H1 (cell line): ENCODE measurements at regions not wholly inside any gene's neighbourhood (a gene's known extent, or its start where the extent isn't known, plus 50 kb on each side); places are given as distances from the start of the nearest gene placed in this dataset.

Experiments
- CTCF ChIA-PET: fragments of 300-600 bp; sonication (Branson Sonifier 250); formaldehyde crosslinking; loops from one replicate; lab custom pipeline; 2021; ENCODE audit not compliant: partially characterized antibody; lab: Charles Lee
- POLR2A ChIA-PET: fragments of 300-600 bp; sonication (Branson Sonifier 250); formaldehyde crosslinking; loops from one replicate; lab custom pipeline; 2021; ENCODE audit warnings: inconsistent platforms; ENCODE audit not compliant: partially characterized antibody; lab: Charles Lee
- DNase-seq, 2 experiments: peaks; one replicate each; pipeline versions ENCODE4 v3.0.0 to v3.0.0-alpha.2; 2010 to 2022; ENCODE audit warnings: low spot score in 2 of 2, low read depth in 1 of 2, mixed read lengths in 1 of 2
- FAIRE-seq: peaks from 2 replicates; lab custom pipeline; 2011; peaks lifted over from hg19 to GRCh38; lab: Jason Lieb, UNC
- H2AFZ ChIP-seq: 2 replicates; pipeline ENCODE4 v1.8.1; 2012; ENCODE audit warnings: low read length, inconsistent platforms
- H2AK5ac ChIP-seq: 2 replicates; pipeline ENCODE4 v1.6.1; 2013; ENCODE audit warnings: low read depth, low read length
- H2BK120ac ChIP-seq: replicated peaks from 2 replicates; pipeline ENCODE3; 2013; ENCODE audit warnings: low read depth, low read length, inconsistent platforms
- H2BK12ac ChIP-seq: 2 replicates; pipeline ENCODE4 v1.6.1; 2013; ENCODE audit warnings: low read depth, low read length
- H2BK15ac ChIP-seq: 2 replicates; pipeline ENCODE4 v1.6.1; 2013; ENCODE audit warnings: low read length
- H2BK20ac ChIP-seq: 2 replicates; pipeline ENCODE4 v1.6.1; 2013; ENCODE audit warnings: low read length
- H2BK5ac ChIP-seq: 2 replicates; pipeline ENCODE4 v1.6.1; 2013; ENCODE audit warnings: low read depth, low read length
- H3K14ac ChIP-seq: 2 replicates; pipeline ENCODE4 v1.6.1; 2013; ENCODE audit warnings: inconsistent platforms; ENCODE audit not compliant: insufficient read length
- H3K18ac ChIP-seq: 2 replicates; pipeline ENCODE4 v1.6.1; 2013; ENCODE audit warnings: low read length; ENCODE audit errors: extremely low read depth
- H3K23ac ChIP-seq: 2 replicates; pipeline ENCODE4 v1.6.1; 2013; ENCODE audit warnings: inconsistent platforms; ENCODE audit not compliant: insufficient read length
- H3K23me2 ChIP-seq: 2 replicates; pipeline ENCODE4 v1.6.1; 2013; ENCODE audit warnings: low read depth, low read length
- H3K27ac ChIP-seq: 2 replicates; pipeline ENCODE4 v1.6.1; 2011; ENCODE audit warnings: low read depth, low read length, inconsistent platforms
- H3K27me3 ChIP-seq, 4 experiments: replicated peaks in 1 of 4; 1 replicate in 1 of 4; 2 replicates in 3 of 4; pipeline versions ENCODE4 v1.6.1 to v1.8.1; 2011 to 2013; ENCODE audit warnings: low read length in 3 of 4, mild to moderate bottlenecking in 3 of 4, inconsistent platforms in 2 of 4, mixed read lengths in 2 of 4, moderate library complexity in 1 of 4; ENCODE audit not compliant: control insufficient read depth in 3 of 4, insufficient read depth in 3 of 4; ENCODE audit errors: extremely low read depth in 1 of 4
- H3K36me3 ChIP-seq, 4 experiments: 2 replicates each; pipeline versions ENCODE4 v1.6.1 to v1.8.1; 2011 to 2013; ENCODE audit warnings: mild to moderate bottlenecking in 4 of 4, low read length in 3 of 4, moderate library complexity in 2 of 4, control low read depth in 1 of 4, inconsistent platforms in 1 of 4; ENCODE audit not compliant: insufficient read depth in 4 of 4, control insufficient read depth in 2 of 4
- H3K4ac ChIP-seq: replicated peaks from 2 replicates; pipeline ENCODE3; 2013; ENCODE audit warnings: low read length, low read depth, mixed read lengths, inconsistent platforms; ENCODE audit not compliant: insufficient read length
- H3K4me1 ChIP-seq, 4 experiments: replicated peaks in 1 of 4; 1 replicate in 1 of 4; 2 replicates in 3 of 4; pipeline versions ENCODE4 v1.6.1 to v1.8.1; 2011 to 2013; ENCODE audit warnings: low read length in 3 of 4, inconsistent platforms in 2 of 4, mixed read lengths in 1 of 4; ENCODE audit not compliant: insufficient read depth in 4 of 4, control insufficient read depth in 3 of 4
- H3K4me2 ChIP-seq, 2 experiments: 2 replicates each; pipeline versions ENCODE4 v1.6.1 to v1.8.1; 2011 to 2013; ENCODE audit warnings: low read depth in 2 of 2, low read length in 2 of 2, control low read depth in 1 of 2, inconsistent platforms in 1 of 2, mild to moderate bottlenecking in 1 of 2; ENCODE audit not compliant: insufficient read depth in 1 of 2
- H3K4me3 ChIP-seq, 4 experiments: fragments of 200-600, 300-600 bp in 1 of 4; sonication (generic), shearing (Covaris generic), sonication (Bioruptor Twin) in 1 of 4; 2 replicates each; pipeline versions ENCODE4 v1.5.1 to v1.8.1; 2011 to 2016; ENCODE audit warnings: low read length in 4 of 4, low read depth in 3 of 4, control low read depth in 2 of 4, inconsistent platforms in 2 of 4, mild to moderate bottlenecking in 2 of 4, mixed read lengths in 1 of 4, moderate library complexity in 1 of 4; ENCODE audit not compliant: insufficient read depth in 2 of 4; ENCODE audit errors: extremely low read depth in 1 of 4
- H3K56ac ChIP-seq: replicated peaks from 2 replicates; pipeline ENCODE3; 2013; ENCODE audit warnings: low read depth, mild to moderate bottlenecking, mixed read lengths, low read length, inconsistent platforms; ENCODE audit not compliant: insufficient read length
- H3K79me1 ChIP-seq: 2 replicates; pipeline ENCODE4 v1.6.1; 2013; ENCODE audit warnings: low read depth, low read length, control low read depth
- H3K79me2 ChIP-seq, 2 experiments: 2 replicates each; pipeline versions ENCODE4 v1.6.1 to v1.8.1; 2012 to 2013; ENCODE audit warnings: low read length in 2 of 2, mild to moderate bottlenecking in 2 of 2, inconsistent platforms in 1 of 2; ENCODE audit not compliant: insufficient read depth in 2 of 2, control insufficient read depth in 1 of 2
- H3K9ac ChIP-seq, 4 experiments: replicated peaks in 1 of 4; 1 replicate in 1 of 4; 2 replicates in 3 of 4; pipeline versions ENCODE4 v1.6.1 to v1.8.1; 2011 to 2013; ENCODE audit warnings: low read depth in 3 of 4, low read length in 3 of 4, control low read depth in 2 of 4, mild to moderate bottlenecking in 2 of 4, moderate library complexity in 2 of 4, inconsistent platforms in 1 of 4; ENCODE audit errors: extremely low read depth in 1 of 4
- H3K9me3 ChIP-seq, 2 experiments: 2 replicates each; pipeline versions ENCODE4 v1.6.1 to v1.8.1; 2012 to 2013; ENCODE audit warnings: mild to moderate bottlenecking in 2 of 2, moderate library complexity in 2 of 2, control low read depth in 1 of 2, inconsistent platforms in 1 of 2, low read depth in 1 of 2, low read length in 1 of 2, mixed read lengths in 1 of 2; ENCODE audit not compliant: insufficient read depth in 2 of 2
- H4K20me1 ChIP-seq, 2 experiments: replicated peaks in 1 of 2; 2 replicates each; pipeline versions ENCODE3 to v1.8.1; 2011 to 2013; ENCODE audit warnings: inconsistent platforms in 2 of 2, low read length in 2 of 2, mild to moderate bottlenecking in 1 of 2; ENCODE audit not compliant: insufficient read depth in 2 of 2, control insufficient read depth in 1 of 2
- H4K5ac ChIP-seq: 2 replicates; pipeline ENCODE4 v1.6.1; 2013; ENCODE audit warnings: low read length, low read depth, mixed read lengths, inconsistent platforms; ENCODE audit not compliant: insufficient read length
- H4K8ac ChIP-seq: 2 replicates; pipeline ENCODE4 v1.8.0; 2013; ENCODE audit warnings: mild to moderate bottlenecking, moderate library complexity, low read length, inconsistent platforms; ENCODE audit not compliant: insufficient read depth; ENCODE audit errors: extremely low read depth
- H4K91ac ChIP-seq: replicated peaks from 2 replicates; pipeline ENCODE3; 2013; ENCODE audit warnings: low read length, mixed read lengths, inconsistent platforms; ENCODE audit not compliant: insufficient read length
- BRCA1 ChIP-seq: IDR thresholded peaks from 2 replicates; pipeline ENCODE4 v1.6.1; 2012; ENCODE audit warnings: low read depth, low read length, improper control_type of control experiment
- CBX8 ChIP-seq: fragments of 300-800, 300-1000 bp; sonication (generic); IDR thresholded peaks from 2 replicates; pipeline ENCODE4 v1.7.1; 2016; ENCODE audit warnings: low read depth, low read length, borderline replicate concordance
- CEBPB ChIP-seq: IDR thresholded peaks from 2 replicates; pipeline ENCODE4 v1.6.1; 2012; ENCODE audit warnings: low read depth, low read length
- CTBP2 ChIP-seq: IDR thresholded peaks from 2 replicates; pipeline ENCODE4 v1.7.0; 2011; ENCODE audit warnings: borderline replicate concordance, mild to moderate bottlenecking, moderate library complexity, mixed read lengths, low read length; ENCODE audit not compliant: insufficient read depth, insufficient read length
- EGR1 ChIP-seq: IDR thresholded peaks from 2 replicates; pipeline ENCODE4 v1.6.1; 2011; ENCODE audit warnings: low read depth, low read length, borderline replicate concordance
- KDM1A ChIP-seq: fragments of 200-600, 300-600 bp; sonication (generic); IDR thresholded peaks from 2 replicates; pipeline ENCODE4 v1.7.1; 2016; ENCODE audit warnings: mild to moderate bottlenecking, low read length, borderline replicate concordance
- KDM5A ChIP-seq: fragments of 200-600 bp; IDR thresholded peaks from 2 replicates; pipeline ENCODE4 v1.7.1; 2012; ENCODE audit warnings: mild to moderate bottlenecking, low read length, inconsistent platforms, mixed read lengths
- NANOG ChIP-seq: IDR thresholded peaks from 2 replicates; pipeline ENCODE4 v1.6.1; 2011; ENCODE audit warnings: low read length, low read depth, mild to moderate bottlenecking, inconsistent platforms; ENCODE audit not compliant: insufficient read depth, poor library complexity, severe bottlenecking
- POLR2AphosphoS5 ChIP-seq: IDR thresholded peaks from 2 replicates; pipeline ENCODE4 v1.6.1; 2011; ENCODE audit warnings: low read depth, low read length
- POU5F1 ChIP-seq: IDR thresholded peaks from 2 replicates; pipeline ENCODE4 v1.6.1; 2011; ENCODE audit warnings: low read depth, mild to moderate bottlenecking, low read length, moderate library complexity
- SUZ12 ChIP-seq: fragments of 200-600 bp; sonication (generic); IDR thresholded peaks from 2 replicates; pipeline ENCODE4 v1.6.1; 2012; ENCODE audit warnings: mild to moderate bottlenecking, inconsistent platforms, low read length, moderate library complexity, mixed read lengths
- TBP ChIP-seq: IDR thresholded peaks from 2 replicates; pipeline ENCODE4 v1.6.1; 2011; ENCODE audit warnings: low read depth, low read length, improper control_type of control experiment
- TCF12 ChIP-seq: IDR thresholded peaks from 2 replicates; pipeline ENCODE4 v1.6.1; 2011; ENCODE audit warnings: low read depth, mild to moderate bottlenecking, low read length
- WGBS, 2 experiments: shearing (Covaris generic) in 1 of 2; methylation state at CpG; one replicate each; pipeline versions ENCODE4 v1.1.6 to v1.1.7; 2013 to 2015; ENCODE audit warnings: low lambda C conversion rate in 2 of 2, mixed read lengths in 2 of 2, inconsistent platforms in 1 of 2, low coverage in 1 of 2, missing lambda C conversion rate in 1 of 2; ENCODE audit not compliant: insufficient replicate concordance in 2 of 2, insufficient coverage in 1 of 2, insufficient read length in 1 of 2; ENCODE audit errors: extremely low coverage in 1 of 2, missing lambda C conversion rate in 1 of 2; 5-methylcytosine and 5-hydroxymethylcytosine counted together

GRCh38 chr3:153266619-153267018 is 104.6 kb downstream of the RAP2B start:
- H3K23me2 ChIP-seq, result no peaks in the 10 kb centered on the region
- H3K36me3 ChIP-seq, result peaks cover 0 to 4% (median 0%) of the 10 kb centered on the region in 4 experiments; a peak in 1 of 8 replicates
- no peak overlapping the region for H2BK20ac ChIP-seq
- no peak overlapping the region for H3K56ac ChIP-seq
- no peak overlapping the region for H4K8ac ChIP-seq
- no peak overlapping the region for H4K5ac ChIP-seq
- no peak overlapping the region for H2BK5ac ChIP-seq
- no peaks in the 10 kb centered on the region for H3K4me1 ChIP-seq
- H3K9me3 ChIP-seq, result peaks cover 2 to 10% of the 10 kb centered on the region in 2 experiments; a peak in 3 of 4 replicates
- no peak overlapping the region for H3K9ac ChIP-seq
- no peaks in the 10 kb centered on the region for H3K79me2 ChIP-seq
- no peak overlapping the region for H3K27ac ChIP-seq
- H3K79me1 ChIP-seq, result no peaks in the 10 kb centered on the region
- no peaks in the 10 kb centered on the region for H4K20me1 ChIP-seq
- no peak overlapping the region for H3K18ac ChIP-seq
- H2BK15ac ChIP-seq, result no peak overlapping the region
- ChIA-PET POLR2A (no interaction called here), CTCF (interaction anchor here (0.6 kb wide), 1 partner anchor 1081 kb away, joined by 4 read pairs; no protein-coding TSS in a partner anchor)
- H3K4me3 ChIP-seq, result no peak overlapping the region
- H2BK120ac ChIP-seq, result no peak overlapping the region
- no peak overlapping the region for H2AK5ac ChIP-seq
- no peak overlapping the region for H2AFZ ChIP-seq
- H3K27me3 ChIP-seq, result no peaks in the 10 kb centered on the region
- no peak overlapping the region for H4K91ac ChIP-seq
- FAIRE-seq (no peak), DNase-seq (no peak)
- no peak overlapping the region for H3K14ac ChIP-seq
- no peak overlapping the region for H3K4ac ChIP-seq
- no peak overlapping the region for H2BK12ac ChIP-seq
- no peak overlapping the region for H3K4me2 ChIP-seq
- WGBS, 2 experiments, result 94% methylated on average over 4 of the region's 4 CpGs; no CpG with 5 or more reads in 1 of the 2 experiments
- no peak overlapping the region for H3K23ac ChIP-seq
- TF ChIP-seq SUZ12 (no peak), CBX8 (no peak), BRCA1 (no peak), TBP (no peak), NANOG (no peak), CEBPB (no peak), POLR2AphosphoS5 (no peak), EGR1 (no peak), TCF12 (no peak), POU5F1 (no peak), CTBP2 (no peak), KDM1A (no peak), KDM5A (no peak)
